Gastroesophageal sphincter (tissue), 3 donors: ENCODE measurements at regions not wholly inside any gene's neighbourhood (a gene's known extent, or its start where the extent isn't known, plus 50 kb on each side); places are given as distances from the start of the nearest gene placed in this dataset.

Source experiments
- CTCF ChIP-seq, 4 experiments: fragments of 200-600 bp in 2 of 4; fragments of 450-650 bp in 2 of 4; sonication (generic) in 1 of 4; IDR thresholded peaks; one replicate each; pipeline ENCODE4 v1.5.1; 2017 to 2019; ENCODE audit warnings: antibody characterized with exemption in 4 of 4, mild to moderate bottlenecking in 2 of 4, moderate library complexity in 2 of 4
- EP300 ChIP-seq: sonication (generic); formaldehyde crosslinking; IDR thresholded peaks from one replicate; pipeline ENCODE4 v1.6.1; 2017; ENCODE audit warnings: antibody characterized with exemption, mild to moderate bottlenecking

DNA sequence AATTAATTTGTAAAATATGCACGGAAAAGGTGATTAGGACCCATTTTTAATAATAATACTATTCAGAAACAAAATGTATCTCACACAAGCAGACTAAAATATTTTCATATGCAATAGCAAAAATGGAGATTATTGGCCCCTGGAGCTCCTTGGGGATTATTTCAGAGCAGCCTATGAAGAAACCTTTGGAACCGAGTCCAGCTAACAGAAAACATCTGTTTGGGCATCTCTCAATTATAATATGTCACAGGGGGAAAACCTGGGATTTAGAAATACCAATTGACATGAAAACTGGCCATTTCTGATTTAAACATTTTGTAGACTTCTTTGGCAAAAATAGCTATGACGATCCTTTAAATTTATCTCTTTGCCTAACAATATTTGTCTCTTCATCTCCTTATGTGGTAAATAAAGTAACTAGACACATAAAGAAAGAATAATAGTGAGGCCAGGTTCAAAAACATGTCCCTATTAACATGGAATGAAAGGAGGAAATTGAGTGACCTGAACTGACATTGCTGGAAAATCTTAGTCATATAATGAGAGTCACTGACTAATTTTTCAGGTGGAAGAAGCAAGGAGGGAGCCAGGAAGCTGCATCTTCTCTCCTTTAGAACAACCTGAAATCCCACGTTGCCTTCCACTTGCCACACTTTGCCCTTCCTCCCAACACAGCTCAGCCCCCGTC is 199.0 kb downstream of the SOD2 start:
- TF ChIP-seq CTCF (IDR thresholded peaks at IDR 0.05) (no peak), EP300 (no peak)
